Endothelial cell of umbilical vein (primary cell): ENCODE measurements at regions not wholly inside any gene's neighbourhood (a gene's known extent, or its start where the extent isn't known, plus 50 kb on each side); places are given as distances from the start of the nearest gene placed in this dataset.

Experiments used
- BruUV-seq: library from RNA; stranded (reverse); fragments of 400-500 nt; replicated peaks from 2 replicates; lab custom pipeline; 2021; lab: Mats Ljungman, UMichigan
- CTCF ChIA-PET: fragments of 300-600, 350-600 bp; sonication (Branson Sonifier 250); formaldehyde crosslinking; loops from one replicate; lab custom pipeline; 2021; ENCODE audit warnings: antibody characterized with exemption, inconsistent platforms; lab: Charles Lee
- POLR2A ChIA-PET: fragments of 300-600, 350-600 bp; sonication (Branson Sonifier 250); formaldehyde crosslinking; loops from one replicate; lab custom pipeline; 2021; ENCODE audit warnings: antibody characterized with exemption, inconsistent platforms; lab: Charles Lee
- DNase-seq: peaks from one replicate; pipeline ENCODE4 v3.0.0-alpha.2; 2011; ENCODE audit warnings: low read depth, low spot score
- FAIRE-seq: peaks from 2 replicates; lab custom pipeline; 2011; peaks lifted over from hg19 to GRCh38; lab: Jason Lieb, UNC
- H2AFZ ChIP-seq: 2 replicates; pipeline ENCODE4 v1.6.0; 2012; ENCODE audit warnings: low read depth, low read length, control low read depth, inconsistent platforms
- H3K27ac ChIP-seq: 2 replicates; pipeline ENCODE4 v1.5.1; 2011; ENCODE audit warnings: low read depth, mild to moderate bottlenecking, control low read depth, low read length, moderate library complexity; ENCODE audit not compliant: insufficient read depth
- H3K27me3 ChIP-seq, 2 experiments: 2 replicates each; pipeline versions ENCODE4 v1.6.0 to v1.6.1; 2011; ENCODE audit warnings: low read length in 2 of 2, mixed read lengths in 1 of 2; ENCODE audit not compliant: control insufficient read depth in 2 of 2, insufficient read depth in 2 of 2
- H3K36me3 ChIP-seq, 2 experiments: 2 replicates in 1 of 2; 3 replicates in 1 of 2; pipeline ENCODE4 v1.5.1; 2011; ENCODE audit warnings: low read length in 2 of 2, mild to moderate bottlenecking in 1 of 2, moderate library complexity in 1 of 2; ENCODE audit not compliant: control insufficient read depth in 2 of 2, insufficient read depth in 2 of 2; ENCODE audit errors: extremely low read depth in 1 of 2
- H3K4me1 ChIP-seq: 3 replicates; pipeline ENCODE4 v1.5.1; 2011; ENCODE audit warnings: mild to moderate bottlenecking, low read length; ENCODE audit not compliant: control insufficient read depth, insufficient read depth; ENCODE audit errors: extremely low read depth
- H3K4me2 ChIP-seq: 2 replicates; pipeline ENCODE4 v1.6.1; 2011; ENCODE audit warnings: low read length, control low read depth, mixed read lengths; ENCODE audit not compliant: insufficient read depth
- H3K4me3 ChIP-seq, 3 experiments: fragments of 200-600 bp in 1 of 3; sonication (generic), shearing (Covaris generic) in 1 of 3; replicated peaks in 1 of 3; 2 replicates each; pipeline ENCODE4 v1.5.1; 2011 to 2016; ENCODE audit warnings: control low read depth in 3 of 3, low read length in 3 of 3, mild to moderate bottlenecking in 2 of 3, inconsistent platforms in 1 of 3, low read depth in 1 of 3, moderate library complexity in 1 of 3; ENCODE audit not compliant: insufficient read depth in 1 of 3
- H3K79me2 ChIP-seq: 2 replicates; pipeline ENCODE4 v1.6.0; 2012; ENCODE audit warnings: low read length, inconsistent platforms; ENCODE audit not compliant: control insufficient read depth, insufficient read depth
- H3K9ac ChIP-seq: replicated peaks from 2 replicates; pipeline ENCODE3; 2011; ENCODE audit warnings: low read length, control low read depth; ENCODE audit not compliant: insufficient read depth; ENCODE audit errors: extremely low read depth
- H3K9me1 ChIP-seq: replicated peaks from 3 replicates; pipeline ENCODE4 v1.6.0; 2011; ENCODE audit warnings: mild to moderate bottlenecking, low read length; ENCODE audit not compliant: control insufficient read depth, insufficient read depth; ENCODE audit errors: extremely low read depth
- H3K9me3 ChIP-seq: replicated peaks from 2 replicates; pipeline ENCODE4 v1.5.1; 2012; ENCODE audit warnings: low read length, inconsistent platforms; ENCODE audit not compliant: control insufficient read depth, insufficient read depth
- H4K20me1 ChIP-seq: replicated peaks from 2 replicates; pipeline ENCODE3; 2011; ENCODE audit warnings: mild to moderate bottlenecking, low read length; ENCODE audit not compliant: control insufficient read depth, insufficient read depth; ENCODE audit errors: extremely low read depth
- EZH2 ChIP-seq: IDR thresholded peaks from 2 replicates; pipeline ENCODE4 v1.6.1; 2012; ENCODE audit warnings: borderline replicate concordance, low read depth, mild to moderate bottlenecking, moderate library complexity, low read length, inconsistent platforms; ENCODE audit not compliant: severe bottlenecking
- FOS ChIP-seq: IDR thresholded peaks from 2 replicates; pipeline ENCODE4 v1.6.1; 2011; ENCODE audit warnings: mild to moderate bottlenecking, low read length, moderate library complexity, borderline replicate concordance; ENCODE audit not compliant: insufficient read depth
- GATA2 ChIP-seq: IDR thresholded peaks from 2 replicates; pipeline ENCODE4 v1.7.0; 2011; ENCODE audit warnings: low read depth, mild to moderate bottlenecking, moderate library complexity, mixed read lengths, low read length; ENCODE audit not compliant: insufficient read length, insufficient read depth
- JUN ChIP-seq: IDR thresholded peaks from 2 replicates; pipeline ENCODE4 v1.6.1; 2011; ENCODE audit warnings: borderline replicate concordance, low read depth; ENCODE audit not compliant: insufficient read length, insufficient read depth
- MYC ChIP-seq: IDR thresholded peaks from one replicate; pipeline ENCODE4 v1.6.1; 2011; ENCODE audit warnings: mild to moderate bottlenecking, low read depth, low read length
- POLR2A ChIP-seq: IDR thresholded peaks from 2 replicates; pipeline ENCODE4 v1.6.1; 2012; ENCODE audit warnings: low read depth, mild to moderate bottlenecking, control low read depth, low read length
- POLR2AphosphoS5 ChIP-seq: IDR thresholded peaks from 2 replicates; pipeline ENCODE4 v1.6.1; 2012; ENCODE audit warnings: low read depth, mild to moderate bottlenecking, control low read depth, low read length, moderate library complexity; ENCODE audit not compliant: insufficient read depth
- dilution Hi-C: fragments of 300-500 bp; cut with MboI; formaldehyde crosslinking; loops from one replicate; pipeline ENCODE4 v1.15.0; 2019; ENCODE audit warnings: low sequenced_read_pairs; ENCODE audit not compliant: extremely low pct_ligation_motif_present
- intact Hi-C: fragments of 100-400 bp; cut with micrococcal nuclease; formaldehyde crosslinking; loops from one replicate; pipeline ENCODE4 v1.10.0; 2022
- TF ChIP-seq, protein P1 (sequence below), 2 donors: IDR thresholded peaks; 1 replicate in 1 of 2; 2 replicates in 1 of 2; pipeline ENCODE4 v1.5.1; 2011; ENCODE audit warnings: low read length in 2 of 2, mild to moderate bottlenecking in 2 of 2, moderate library complexity in 2 of 2, control low read depth in 1 of 2, inconsistent platforms in 1 of 2, low read depth in 1 of 2; ENCODE audit not compliant: insufficient read depth in 1 of 2; ENCODE audit errors: extremely low read depth in 1 of 2
- TF ChIP-seq, protein P2 (sequence below): IDR thresholded peaks from 2 replicates; pipeline ENCODE4 v1.6.1; 2011; ENCODE audit not compliant: insufficient read depth, insufficient read length

DNA sequence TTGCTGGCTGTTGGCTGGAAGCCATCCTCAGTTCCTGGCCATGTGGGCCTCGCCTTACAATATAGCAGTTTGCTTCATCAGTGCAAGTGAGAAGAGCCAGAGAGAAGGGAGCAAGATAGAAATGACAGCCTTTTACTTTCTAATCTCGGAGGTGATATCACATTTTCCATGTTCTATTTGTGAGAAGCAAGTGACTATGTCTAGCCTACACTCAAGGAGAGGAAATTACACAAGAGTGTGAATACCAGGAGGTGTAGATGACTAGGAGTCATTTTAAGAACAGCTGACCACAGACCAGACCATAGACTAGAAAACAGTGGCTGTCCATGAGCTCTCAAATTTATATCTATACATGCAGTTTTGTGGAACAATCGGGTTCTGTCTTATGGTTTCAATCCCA lies 163.0 kb upstream of the NRXN3 start:
- Histone ChIP-seq H3K27ac (no peak overlapping the region), H3K9ac (no peak overlapping the region), H4K20me1 (no peaks in the 10 kb centered on the region), H3K79me2 (no peaks in the 10 kb centered on the region), H3K9me1 (no peaks in the 10 kb centered on the region), H3K27me3 (no peaks in the 10 kb centered on the region), H3K4me1 (no peaks in the 10 kb centered on the region), H3K9me3 (no peaks in the 10 kb centered on the region), H3K4me2 (no peak overlapping the region), H3K36me3 (no peaks in the 10 kb centered on the region), H2AFZ (no peak overlapping the region), H3K4me3 (no peak overlapping the region)
- POLR2A ChIA-PET = no interaction called here
- dilution Hi-C loops (no loop called here), intact Hi-C loops (no loop called here)
- BruUV-seq = no TSS peak
- DNase-seq (no peak), FAIRE-seq (no peak)
- no peak for TF ChIP-seq POLR2A
- no peak for TF ChIP-seq JUN
- TF ChIP-seq FOS = no peak
- no peak for TF ChIP-seq POLR2AphosphoS5
- TF ChIP-seq, protein P1, sequence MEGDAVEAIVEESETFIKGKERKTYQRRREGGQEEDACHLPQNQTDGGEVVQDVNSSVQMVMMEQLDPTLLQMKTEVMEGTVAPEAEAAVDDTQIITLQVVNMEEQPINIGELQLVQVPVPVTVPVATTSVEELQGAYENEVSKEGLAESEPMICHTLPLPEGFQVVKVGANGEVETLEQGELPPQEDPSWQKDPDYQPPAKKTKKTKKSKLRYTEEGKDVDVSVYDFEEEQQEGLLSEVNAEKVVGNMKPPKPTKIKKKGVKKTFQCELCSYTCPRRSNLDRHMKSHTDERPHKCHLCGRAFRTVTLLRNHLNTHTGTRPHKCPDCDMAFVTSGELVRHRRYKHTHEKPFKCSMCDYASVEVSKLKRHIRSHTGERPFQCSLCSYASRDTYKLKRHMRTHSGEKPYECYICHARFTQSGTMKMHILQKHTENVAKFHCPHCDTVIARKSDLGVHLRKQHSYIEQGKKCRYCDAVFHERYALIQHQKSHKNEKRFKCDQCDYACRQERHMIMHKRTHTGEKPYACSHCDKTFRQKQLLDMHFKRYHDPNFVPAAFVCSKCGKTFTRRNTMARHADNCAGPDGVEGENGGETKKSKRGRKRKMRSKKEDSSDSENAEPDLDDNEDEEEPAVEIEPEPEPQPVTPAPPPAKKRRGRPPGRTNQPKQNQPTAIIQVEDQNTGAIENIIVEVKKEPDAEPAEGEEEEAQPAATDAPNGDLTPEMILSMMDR (IDR thresholded peaks at IDR 0.05; ENCODE audit: extremely low read depth in 1 of 2, insufficient read depth in 1 of 2, low read depth in 1 of 2, low read length in 2 of 2) = no peak
- TF ChIP-seq MYC = no peak
- TF ChIP-seq EZH2 = no peak
- TF ChIP-seq, protein P2, sequence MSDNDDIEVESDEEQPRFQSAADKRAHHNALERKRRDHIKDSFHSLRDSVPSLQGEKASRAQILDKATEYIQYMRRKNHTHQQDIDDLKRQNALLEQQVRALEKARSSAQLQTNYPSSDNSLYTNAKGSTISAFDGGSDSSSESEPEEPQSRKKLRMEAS = no peak
- no peak for TF ChIP-seq GATA2
- CTCF ChIA-PET = no interaction called here
